GM12873 (cell line): ENCODE measurements at regions not wholly inside any gene's neighbourhood (a gene's known extent, or its start where the extent isn't known, plus 50 kb on each side); places are given as distances from the start of the nearest gene placed in this dataset.

Experiments
- TF ChIP-seq, protein P1 (sequence below): IDR thresholded peaks from 2 replicates; pipeline ENCODE4 v1.5.1; 2012; ENCODE audit warnings: low read depth, mild to moderate bottlenecking, moderate library complexity, low read length, control low read depth; ENCODE audit not compliant: insufficient read depth; ENCODE audit errors: missing control alignments

DNA sequence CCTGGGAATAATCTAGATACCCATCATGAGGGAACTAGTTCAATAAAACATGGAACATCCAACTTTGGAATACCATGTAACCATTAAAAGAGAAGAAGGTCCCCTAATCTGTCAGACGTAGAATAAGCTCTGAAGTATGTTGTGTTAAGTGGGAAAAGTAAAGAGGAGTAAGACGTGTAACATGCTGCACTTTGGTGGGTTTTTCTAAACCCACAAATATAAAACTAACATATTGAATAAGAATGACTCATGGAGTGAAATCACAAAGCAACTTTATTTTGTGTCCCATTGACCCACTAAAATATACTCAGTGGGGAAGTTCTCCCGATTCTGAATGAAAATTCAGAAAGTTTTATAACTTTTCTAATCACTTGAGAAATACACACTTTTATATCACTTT lies 67.9 kb upstream of the PIK3R1 start:
- TF ChIP-seq, protein P1, sequence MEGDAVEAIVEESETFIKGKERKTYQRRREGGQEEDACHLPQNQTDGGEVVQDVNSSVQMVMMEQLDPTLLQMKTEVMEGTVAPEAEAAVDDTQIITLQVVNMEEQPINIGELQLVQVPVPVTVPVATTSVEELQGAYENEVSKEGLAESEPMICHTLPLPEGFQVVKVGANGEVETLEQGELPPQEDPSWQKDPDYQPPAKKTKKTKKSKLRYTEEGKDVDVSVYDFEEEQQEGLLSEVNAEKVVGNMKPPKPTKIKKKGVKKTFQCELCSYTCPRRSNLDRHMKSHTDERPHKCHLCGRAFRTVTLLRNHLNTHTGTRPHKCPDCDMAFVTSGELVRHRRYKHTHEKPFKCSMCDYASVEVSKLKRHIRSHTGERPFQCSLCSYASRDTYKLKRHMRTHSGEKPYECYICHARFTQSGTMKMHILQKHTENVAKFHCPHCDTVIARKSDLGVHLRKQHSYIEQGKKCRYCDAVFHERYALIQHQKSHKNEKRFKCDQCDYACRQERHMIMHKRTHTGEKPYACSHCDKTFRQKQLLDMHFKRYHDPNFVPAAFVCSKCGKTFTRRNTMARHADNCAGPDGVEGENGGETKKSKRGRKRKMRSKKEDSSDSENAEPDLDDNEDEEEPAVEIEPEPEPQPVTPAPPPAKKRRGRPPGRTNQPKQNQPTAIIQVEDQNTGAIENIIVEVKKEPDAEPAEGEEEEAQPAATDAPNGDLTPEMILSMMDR: no peak

DNA sequence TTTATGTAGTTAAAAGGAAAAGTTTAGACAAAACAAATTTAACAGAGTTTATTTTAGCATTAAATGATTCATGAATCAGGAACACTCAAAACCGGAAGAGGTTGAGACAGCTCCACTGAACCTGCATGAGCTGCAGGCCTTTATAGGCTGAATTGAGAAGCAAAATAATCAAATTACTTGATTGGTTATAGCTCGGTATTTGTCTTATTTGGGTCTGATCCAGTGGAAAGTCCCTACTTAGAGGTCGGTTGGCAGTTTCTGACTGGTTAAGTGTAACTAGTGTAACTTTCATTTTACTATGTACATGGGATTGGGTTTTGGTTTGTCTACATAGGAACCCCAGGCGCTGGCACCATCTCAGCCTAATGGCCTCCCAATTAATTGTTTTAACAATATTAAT lies 74.1 kb upstream of the PIK3R1 start:
- TF ChIP-seq, protein P1: no peak

DNA sequence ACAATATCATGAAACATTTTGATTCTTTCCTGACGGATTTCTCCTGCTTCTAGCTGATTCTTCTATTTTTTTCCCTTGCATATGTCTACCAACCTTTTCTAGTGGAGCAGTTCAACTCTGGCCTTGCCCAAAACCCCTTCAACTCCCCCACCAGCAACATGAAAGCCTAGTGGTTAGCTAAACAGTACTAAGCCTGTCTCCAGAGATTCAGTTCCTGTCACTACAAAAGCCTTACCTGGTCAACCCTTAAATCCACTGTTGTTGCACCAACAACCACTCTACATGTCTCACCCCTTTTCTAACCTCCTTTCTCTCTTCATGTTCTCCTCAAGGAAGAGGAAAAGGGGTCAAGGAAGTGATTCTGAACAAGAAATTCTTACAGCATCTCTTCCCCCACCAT lies 74.8 kb upstream of the PIK3R1 start:
- TF ChIP-seq, protein P1: no peak

DNA sequence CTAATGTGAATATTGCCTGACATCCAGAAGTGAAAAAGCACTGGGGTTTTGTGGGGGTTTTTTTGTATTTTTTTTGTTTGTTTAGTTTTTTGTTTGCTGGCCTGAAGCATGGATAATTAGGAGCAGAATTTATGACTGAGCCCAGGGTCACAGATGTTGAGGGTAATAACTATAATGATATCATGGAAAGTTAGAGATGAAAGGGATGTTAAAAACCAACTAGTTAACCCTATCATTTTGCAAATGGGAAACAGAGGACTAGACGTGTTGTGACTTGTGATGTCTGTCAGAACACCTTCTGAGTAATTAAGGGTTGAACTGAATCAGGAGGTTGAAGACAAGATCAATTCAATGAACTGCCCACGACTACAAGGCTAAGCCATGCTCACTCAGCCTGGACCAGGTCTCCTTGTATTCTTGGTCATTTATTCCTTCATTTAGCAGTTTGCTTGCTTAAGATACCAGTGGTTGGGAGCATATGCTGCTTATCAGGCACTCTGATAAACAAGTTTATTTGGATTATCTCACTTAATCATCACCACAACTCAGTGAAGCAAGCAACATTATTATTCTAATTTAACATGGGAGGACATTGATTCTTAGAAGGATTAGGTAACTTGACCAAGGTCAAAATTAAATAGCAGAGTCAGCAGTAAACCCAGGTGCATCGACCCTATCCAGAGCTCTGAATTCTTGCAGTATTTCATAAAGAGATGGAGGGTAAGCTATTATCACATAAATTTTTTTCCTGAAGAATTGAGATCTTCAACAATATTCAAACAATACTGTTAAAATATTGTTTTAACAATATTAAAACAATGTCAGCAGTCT lies 75.7 kb upstream of the PIK3R1 start:
- TF ChIP-seq, protein P1: no peak

DNA sequence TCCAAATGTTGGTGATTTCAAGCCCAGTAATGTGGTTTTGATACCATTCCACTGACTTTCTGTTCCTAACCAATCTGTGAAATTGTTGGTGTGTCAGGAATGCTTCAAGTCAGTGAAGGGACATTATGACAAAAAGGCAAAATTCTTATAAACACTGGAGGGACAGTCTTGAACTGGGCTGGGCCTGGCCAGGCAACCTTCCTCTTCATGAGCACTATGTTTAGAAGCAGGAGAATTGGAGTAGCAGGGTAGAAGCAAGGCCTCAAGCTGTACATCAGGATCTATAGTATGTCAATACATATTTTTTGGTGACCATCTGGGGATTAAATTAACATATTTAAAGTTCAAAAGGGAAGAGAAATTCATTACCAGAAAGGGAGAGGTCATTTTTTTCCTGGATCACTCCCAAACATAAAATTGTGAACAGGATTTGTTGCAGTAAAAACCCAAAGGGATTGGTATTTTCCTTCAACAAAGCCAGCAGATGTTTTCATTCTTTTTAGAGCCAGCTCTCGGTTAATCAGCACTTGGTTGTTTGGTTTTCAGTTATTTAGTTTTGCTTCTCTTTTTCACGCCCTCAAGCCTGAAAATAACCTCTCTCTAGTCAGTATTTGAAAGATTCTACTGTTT lies 77.9 kb upstream of the PIK3R1 start:
- TF ChIP-seq, protein P1: no peak

DNA sequence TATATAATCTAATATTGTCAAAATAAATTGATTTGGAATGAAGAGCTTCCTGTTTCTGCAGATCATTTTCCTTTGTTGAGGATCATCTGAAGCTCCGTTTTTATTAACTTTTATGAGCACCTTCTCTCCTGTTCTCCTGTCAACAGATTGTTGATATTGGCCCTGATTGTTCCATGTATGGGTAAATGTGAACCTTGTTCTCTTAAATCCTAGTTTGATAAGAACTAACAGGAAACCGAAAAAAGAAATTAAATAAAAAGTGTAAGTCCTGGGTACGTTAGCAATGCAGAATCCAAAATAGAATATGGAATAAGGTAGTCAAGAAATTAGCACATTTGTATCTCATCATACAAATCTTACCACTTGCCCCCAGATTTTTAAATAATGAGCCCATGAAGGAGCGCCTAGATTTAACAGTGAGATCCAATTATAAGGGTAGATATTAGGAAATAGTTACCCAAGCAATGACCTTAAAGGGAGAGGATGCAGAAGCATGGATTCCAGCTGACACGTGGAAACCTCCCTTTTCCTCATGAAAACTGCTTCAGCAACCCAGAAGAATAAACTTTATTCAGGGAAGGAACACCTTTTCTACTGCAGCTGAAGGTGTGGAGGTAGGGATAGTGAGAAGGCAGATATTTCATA lies 80.8 kb upstream of the PIK3R1 start:
- TF ChIP-seq, protein P1: no peak

DNA sequence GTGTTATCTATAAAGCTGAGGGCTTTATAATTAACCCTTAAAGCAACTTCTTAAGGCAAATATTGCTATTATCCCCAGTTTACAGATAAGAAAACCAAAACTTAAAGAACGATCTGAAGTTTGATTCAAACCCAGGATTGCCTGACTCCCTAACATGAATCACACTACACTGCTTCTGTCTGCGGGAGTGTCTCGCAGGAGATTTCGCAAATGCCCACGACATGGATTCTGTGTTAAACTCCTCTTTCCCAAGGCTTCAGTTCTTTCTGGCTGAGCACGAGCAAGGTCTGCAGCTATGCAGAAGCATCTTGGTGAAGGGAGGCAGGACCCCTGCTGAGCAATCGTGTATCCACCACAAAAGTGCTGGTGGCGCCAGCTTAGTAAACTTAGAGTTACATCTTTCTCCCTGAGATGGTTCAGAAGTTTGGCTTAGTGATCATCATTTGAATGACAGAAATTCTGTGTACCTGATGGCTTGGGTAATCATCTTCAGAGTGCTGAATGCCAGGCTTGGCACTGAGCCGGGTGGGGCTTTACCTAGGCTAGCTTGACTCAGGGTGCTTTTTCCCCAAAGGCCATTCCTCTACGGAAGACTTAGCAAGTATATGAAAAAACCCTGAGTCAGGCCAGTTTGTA lies 81.4 kb upstream of the PIK3R1 start:
- TF ChIP-seq, protein P1: no peak
